Astrocyte (in vitro differentiated cells and primary cell): ENCODE measurements at regions not wholly inside any gene's neighbourhood (a gene's known extent, or its start where the extent isn't known, plus 50 kb on each side); places are given as distances from the start of the nearest gene placed in this dataset.

Experiments used
- DNase-seq: peaks from one replicate; pipeline ENCODE4 v3.0.0-alpha.2; 2010; ENCODE audit warnings: low read depth
- FAIRE-seq: peaks from 2 replicates; lab custom pipeline; 2011; peaks lifted over from hg19 to GRCh38; lab: Jason Lieb, UNC
- H2AFZ ChIP-seq: 2 replicates; pipeline ENCODE4 v1.6.0; 2012; ENCODE audit warnings: low read depth, low read length, inconsistent platforms
- H3K27ac ChIP-seq: 2 replicates; pipeline ENCODE4 v1.5.1; 2011; ENCODE audit warnings: low read depth, low read length, inconsistent platforms
- H3K27me3 ChIP-seq: 2 replicates; pipeline ENCODE4 v1.6.0; 2011; ENCODE audit warnings: low read length, inconsistent platforms; ENCODE audit not compliant: insufficient read depth
- H3K36me3 ChIP-seq: 2 replicates; pipeline ENCODE4 v1.5.1; 2011; ENCODE audit warnings: low read length, inconsistent platforms; ENCODE audit not compliant: insufficient read depth
- H3K4me1 ChIP-seq: 2 replicates; pipeline ENCODE4 v1.5.1; 2011; ENCODE audit warnings: low read length, inconsistent platforms; ENCODE audit not compliant: insufficient read depth
- H3K4me2 ChIP-seq: 2 replicates; pipeline ENCODE4 v1.6.0; 2012; ENCODE audit warnings: low read length, inconsistent platforms
- H3K4me3 ChIP-seq: 2 replicates; pipeline ENCODE4 v1.5.1; 2011; ENCODE audit warnings: low read depth, mild to moderate bottlenecking, low read length, inconsistent platforms; ENCODE audit not compliant: insufficient read depth
- H3K79me2 ChIP-seq: 2 replicates; pipeline ENCODE4 v1.6.0; 2012; ENCODE audit warnings: mild to moderate bottlenecking, low read length, inconsistent platforms; ENCODE audit not compliant: insufficient read depth
- H3K9ac ChIP-seq: 2 replicates; pipeline ENCODE4 v1.6.0; 2012; ENCODE audit warnings: mild to moderate bottlenecking, low read length, inconsistent platforms
- H3K9me3 ChIP-seq: 2 replicates; pipeline ENCODE4 v1.5.1; 2012; ENCODE audit warnings: low read depth, mild to moderate bottlenecking, low read length, inconsistent platforms; ENCODE audit not compliant: insufficient read depth
- H4K20me1 ChIP-seq: 2 replicates; pipeline ENCODE4 v1.6.0; 2012; ENCODE audit warnings: low read length, inconsistent platforms; ENCODE audit not compliant: insufficient read depth
- H3K27ac Mint-ChIP-seq: one replicate; pipeline ENCODE4 v1.8.0; 2021; ENCODE audit warnings: mild to moderate bottlenecking, mixed read lengths; ENCODE audit not compliant: unreplicated experiment
- H3K27me3 Mint-ChIP-seq: one replicate; pipeline ENCODE4 v1.8.0; 2021; ENCODE audit warnings: low read depth, mixed read lengths; ENCODE audit not compliant: unreplicated experiment
- H3K36me3 Mint-ChIP-seq: one replicate; pipeline ENCODE4 v1.8.0; 2021; ENCODE audit warnings: low read depth, mixed read lengths; ENCODE audit not compliant: unreplicated experiment
- H3K4me1 Mint-ChIP-seq: one replicate; pipeline ENCODE4 v1.8.0; 2021; ENCODE audit warnings: low read depth, mixed read lengths; ENCODE audit not compliant: unreplicated experiment
- H3K4me3 Mint-ChIP-seq: one replicate; pipeline ENCODE4 v1.8.0; 2021; ENCODE audit warnings: mild to moderate bottlenecking, moderate library complexity, mixed read lengths; ENCODE audit not compliant: unreplicated experiment
- H3K9me3 Mint-ChIP-seq: one replicate; pipeline ENCODE4 v1.8.0; 2021; ENCODE audit warnings: mild to moderate bottlenecking, mixed read lengths; ENCODE audit not compliant: unreplicated experiment
- EZH2 ChIP-seq: IDR thresholded peaks from 2 replicates; pipeline ENCODE4 v1.6.1; 2012; ENCODE audit warnings: mild to moderate bottlenecking, low read length, inconsistent platforms; ENCODE audit not compliant: insufficient read depth
- TF ChIP-seq, protein P1 (sequence below): IDR thresholded peaks from 2 replicates; pipeline ENCODE4 v1.5.1; 2011; ENCODE audit warnings: low read depth, mild to moderate bottlenecking, inconsistent platforms, low read length, moderate library complexity; ENCODE audit not compliant: insufficient read depth

DNA sequence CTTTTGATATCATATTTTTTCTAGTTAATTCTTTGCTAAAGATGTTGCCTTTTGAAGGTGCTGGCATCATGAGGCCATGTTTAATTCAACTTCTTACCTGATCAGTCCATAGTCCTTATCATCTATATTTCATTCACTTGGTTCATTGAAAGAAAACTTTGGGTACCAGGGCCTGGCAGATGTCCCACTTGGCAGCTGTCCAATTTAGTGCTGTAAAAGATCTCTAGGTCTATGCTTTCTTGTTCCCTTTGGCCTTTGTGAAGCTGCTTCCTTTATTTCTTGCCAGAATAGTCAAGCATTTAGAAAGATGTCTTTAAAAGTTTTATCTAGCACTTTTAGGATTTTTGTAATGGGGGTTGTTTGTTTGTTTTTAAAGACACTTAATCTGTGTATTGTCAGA is 61.7 kb upstream of the EYA4 start:
- H3K79me2 ChIP-seq: no peaks in the 10 kb centered on the region
- no peaks in the 10 kb centered on the region for H3K36me3 ChIP-seq
- H3K9ac ChIP-seq: no peak overlapping the region
- FAIRE-seq (no peak), DNase-seq (no peak)
- H2AFZ ChIP-seq: no peak overlapping the region
- no peak overlapping the region for H3K4me2 ChIP-seq
- no peak overlapping the region for H3K27ac ChIP-seq
- H3K4me3 ChIP-seq: no peak overlapping the region
- Mint-ChIP-seq H3K36me3 (no peaks in the 10 kb centered on the region), H3K27me3 (no peaks in the 10 kb centered on the region), H3K9me3 (no peaks in the 10 kb centered on the region), H3K4me1 (no peaks in the 10 kb centered on the region), H3K4me3 (no peak overlapping the region), H3K27ac (no peak overlapping the region)
- no peaks in the 10 kb centered on the region for H3K27me3 ChIP-seq
- TF ChIP-seq, protein P1, sequence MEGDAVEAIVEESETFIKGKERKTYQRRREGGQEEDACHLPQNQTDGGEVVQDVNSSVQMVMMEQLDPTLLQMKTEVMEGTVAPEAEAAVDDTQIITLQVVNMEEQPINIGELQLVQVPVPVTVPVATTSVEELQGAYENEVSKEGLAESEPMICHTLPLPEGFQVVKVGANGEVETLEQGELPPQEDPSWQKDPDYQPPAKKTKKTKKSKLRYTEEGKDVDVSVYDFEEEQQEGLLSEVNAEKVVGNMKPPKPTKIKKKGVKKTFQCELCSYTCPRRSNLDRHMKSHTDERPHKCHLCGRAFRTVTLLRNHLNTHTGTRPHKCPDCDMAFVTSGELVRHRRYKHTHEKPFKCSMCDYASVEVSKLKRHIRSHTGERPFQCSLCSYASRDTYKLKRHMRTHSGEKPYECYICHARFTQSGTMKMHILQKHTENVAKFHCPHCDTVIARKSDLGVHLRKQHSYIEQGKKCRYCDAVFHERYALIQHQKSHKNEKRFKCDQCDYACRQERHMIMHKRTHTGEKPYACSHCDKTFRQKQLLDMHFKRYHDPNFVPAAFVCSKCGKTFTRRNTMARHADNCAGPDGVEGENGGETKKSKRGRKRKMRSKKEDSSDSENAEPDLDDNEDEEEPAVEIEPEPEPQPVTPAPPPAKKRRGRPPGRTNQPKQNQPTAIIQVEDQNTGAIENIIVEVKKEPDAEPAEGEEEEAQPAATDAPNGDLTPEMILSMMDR: no peak
- no peak for TF ChIP-seq EZH2
- H3K9me3 ChIP-seq: no peaks in the 10 kb centered on the region
- no peaks in the 10 kb centered on the region for H3K4me1 ChIP-seq
- H4K20me1 ChIP-seq: no peaks in the 10 kb centered on the region

DNA sequence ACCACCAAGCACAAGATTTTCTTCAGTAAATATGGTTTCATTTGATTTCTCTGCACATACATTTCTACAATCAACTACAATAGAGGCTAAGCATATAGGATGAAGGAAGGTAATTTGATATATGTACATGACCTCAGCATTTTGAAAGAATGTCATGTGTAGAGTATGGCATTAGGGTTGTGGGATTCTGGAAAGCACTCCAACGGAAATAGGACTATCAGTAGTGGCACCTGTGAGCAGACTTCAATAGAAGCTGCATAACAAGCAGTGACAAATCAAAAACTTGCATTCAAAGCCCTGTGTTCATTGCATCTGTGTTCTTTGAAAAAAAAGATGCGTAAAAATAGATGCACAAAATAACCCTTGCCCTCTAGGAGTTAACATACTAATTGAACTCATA is 57.5 kb upstream of the EYA4 start:
- no peak for DNase-seq
- H3K27ac Mint-ChIP-seq: no peak overlapping the region
- Histone ChIP-seq H3K4me3 (no peak overlapping the region), H3K27ac (no peak overlapping the region), H4K20me1 (no peaks in the 10 kb centered on the region), H3K4me2 (no peak overlapping the region), H3K4me1 (peaks cover 7% of the 10 kb centered on the region), H3K27me3 (no peaks in the 10 kb centered on the region), H3K9ac (no peak overlapping the region), H3K9me3 (no peaks in the 10 kb centered on the region), H2AFZ (no peak overlapping the region), H3K36me3 (no peaks in the 10 kb centered on the region), H3K79me2 (no peaks in the 10 kb centered on the region)
- H3K36me3 Mint-ChIP-seq: no peaks in the 10 kb centered on the region
- H3K9me3 Mint-ChIP-seq: no peaks in the 10 kb centered on the region
- TF ChIP-seq, protein P1: no peak
- TF ChIP-seq EZH2: no peak
- no peaks in the 10 kb centered on the region for H3K27me3 Mint-ChIP-seq
- no peak for FAIRE-seq
- no peak overlapping the region for H3K4me3 Mint-ChIP-seq
- peaks cover 9% of the 10 kb centered on the region for H3K4me1 Mint-ChIP-seq

DNA sequence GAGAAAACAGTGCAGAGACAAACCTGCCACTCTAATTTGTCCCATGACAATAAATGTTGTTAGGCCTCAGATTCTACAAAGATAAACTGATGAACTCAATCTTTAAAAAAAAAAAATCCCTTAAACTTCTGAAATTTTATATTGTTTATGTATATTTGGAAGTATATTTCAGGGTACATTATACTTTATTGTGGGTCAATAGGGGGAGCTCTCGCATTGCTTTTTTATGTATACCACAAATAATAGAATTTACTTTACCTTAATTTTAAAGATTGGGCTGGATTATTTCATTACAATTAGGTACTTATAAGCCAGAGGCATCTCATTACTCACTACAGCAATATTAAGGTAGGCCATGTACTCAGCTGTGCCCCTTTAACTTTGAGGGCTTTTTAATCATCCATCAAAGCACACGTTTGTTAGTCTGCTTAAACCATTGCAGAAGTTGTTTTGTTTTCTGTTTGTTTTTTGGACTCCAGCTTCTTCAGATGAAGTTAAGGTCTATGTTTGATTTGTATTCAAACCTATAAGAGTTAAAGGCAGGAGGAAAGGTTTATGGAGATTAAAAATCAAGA is 56.3 kb upstream of the EYA4 start:
- Mint-ChIP-seq H3K9me3 (no peaks in the 10 kb centered on the region), H3K4me1 (peaks cover 9% of the 10 kb centered on the region), H3K27me3 (no peaks in the 10 kb centered on the region), H3K4me3 (no peak overlapping the region), H3K36me3 (no peaks in the 10 kb centered on the region), H3K27ac (no peak overlapping the region)
- Histone ChIP-seq H3K4me2 (no peak overlapping the region), H3K79me2 (no peaks in the 10 kb centered on the region), H2AFZ (no peak overlapping the region), H3K36me3 (no peaks in the 10 kb centered on the region), H4K20me1 (no peaks in the 10 kb centered on the region), H3K9ac (no peak overlapping the region), H3K9me3 (no peaks in the 10 kb centered on the region), H3K27me3 (no peaks in the 10 kb centered on the region), H3K27ac (no peak overlapping the region), H3K4me3 (no peak overlapping the region), H3K4me1 (peaks cover 7% of the 10 kb centered on the region)
- no peak for FAIRE-seq
- TF ChIP-seq EZH2: no peak
- TF ChIP-seq, protein P1: peak; percentile 55
- DNase-seq: no peak
